Stomach smooth muscle (tissue), 2 donors: ENCODE measurements at regions not wholly inside any gene's neighbourhood (a gene's known extent, or its start where the extent isn't known, plus 50 kb on each side); places are given as distances from the start of the nearest gene placed in this dataset.
"Not testable (repeated sequence)": the region's sequence is repeated elsewhere in the genome, so short reads cannot be mapped to it uniquely, and the experiment has no call there.

Experiments
- H3K27ac ChIP-seq: one replicate; pipeline ENCODE4 v1.7.0; 2013; ENCODE audit warnings: mild to moderate bottlenecking, low read length, inconsistent platforms
- H3K27me3 ChIP-seq, 2 donors: one replicate each; pipeline ENCODE4 v1.7.0; 2013; ENCODE audit warnings: low read length in 2 of 2; ENCODE audit not compliant: insufficient read depth in 2 of 2, control insufficient read depth in 1 of 2
- H3K36me3 ChIP-seq, 2 donors: one replicate each; pipeline ENCODE4 v1.7.0; 2013; ENCODE audit warnings: low read length in 2 of 2; ENCODE audit not compliant: control insufficient read depth in 2 of 2, insufficient read depth in 2 of 2
- H3K4me1 ChIP-seq: one replicate; pipeline ENCODE4 v1.7.0; 2013; ENCODE audit warnings: low read length; ENCODE audit not compliant: control insufficient read depth, insufficient read depth
- H3K4me3 ChIP-seq, 2 donors: one replicate each; pipeline ENCODE4 v1.7.0; 2013; ENCODE audit warnings: low read length in 2 of 2
- H3K9ac ChIP-seq, 2 donors: one replicate each; pipeline ENCODE4 v1.7.0; 2013; ENCODE audit warnings: low read length in 2 of 2, mild to moderate bottlenecking in 1 of 2
- H3K9me3 ChIP-seq, 2 donors: one replicate each; pipeline ENCODE4 v1.7.0; 2013; ENCODE audit warnings: low read length in 2 of 2; ENCODE audit not compliant: control insufficient read depth in 2 of 2
- donor health status: healthy.
- donor health status: Pancreatic carcinoma.

- H3K9me3 ChIP-seq, result no peaks in the 10 kb centered on the region
- no peaks in the 10 kb centered on the region for H3K27me3 ChIP-seq
- no peak overlapping the region for H3K4me3 ChIP-seq
- H3K4me1 ChIP-seq, result no peaks in the 10 kb centered on the region
- H3K27ac ChIP-seq, result no peak overlapping the region
- H3K9ac ChIP-seq, result no peak overlapping the region
- H3K36me3 ChIP-seq, result no peaks in the 10 kb centered on the region
These were observed 68.0 kb downstream of the CBLN4 start for GRCh38 chr20:55937283-55937682.

GRCh38 chr20:55936209-55936595, 69.1 kb downstream of the CBLN4 start:
- Histone ChIP-seq H3K9ac (no peak overlapping the region), H3K27ac (no peak overlapping the region), H3K27me3 (no peaks in the 10 kb centered on the region), H3K9me3 (no peaks in the 10 kb centered on the region), H3K4me3 (no peak overlapping the region), H3K36me3 (no peaks in the 10 kb centered on the region), H3K4me1 (no peaks in the 10 kb centered on the region)

GRCh38 chr20:55935448-55936208, 69.7 kb downstream of the CBLN4 start:
- Histone ChIP-seq H3K36me3 (no peaks in the 10 kb centered on the region), H3K4me3 (no peak overlapping the region), H3K9ac (no peak overlapping the region), H3K9me3 (no peaks in the 10 kb centered on the region), H3K4me1 (no peaks in the 10 kb centered on the region), H3K27me3 (no peaks in the 10 kb centered on the region), H3K27ac (no peak overlapping the region)

- H3K4me3 ChIP-seq, result no peak overlapping the region
- H3K36me3 ChIP-seq, result no peaks in the 10 kb centered on the region
- H3K9me3 ChIP-seq, result no peaks in the 10 kb centered on the region
- H3K4me1 ChIP-seq, result no peaks in the 10 kb centered on the region
- H3K27ac ChIP-seq, result no peak overlapping the region
- no peak overlapping the region for H3K9ac ChIP-seq
- no peaks in the 10 kb centered on the region for H3K27me3 ChIP-seq
These were observed 71.2 kb downstream of the CBLN4 start for GRCh38 chr20:55934146-55934545.

- not testable (repeated sequence) for H3K9ac ChIP-seq, H3K4me1 ChIP-seq, H3K9me3 ChIP-seq, H3K36me3 ChIP-seq, H3K27ac ChIP-seq, H3K27me3 ChIP-seq, H3K4me3 ChIP-seq
These were observed 74.4 kb downstream of the CBLN4 start for GRCh38 chr20:55930876-55931275.

GRCh38 chr20:55928266-55928665, 77.1 kb downstream of the CBLN4 start:
- H3K9me3 ChIP-seq, result no peaks in the 10 kb centered on the region
- no peak overlapping the region for H3K4me3 ChIP-seq
- no peak overlapping the region for H3K27ac ChIP-seq
- H3K9ac ChIP-seq, result no peak overlapping the region
- H3K27me3 ChIP-seq, result no peaks in the 10 kb centered on the region
- H3K36me3 ChIP-seq, result no peaks in the 10 kb centered on the region
- no peaks in the 10 kb centered on the region for H3K4me1 ChIP-seq

GRCh38 chr20:55919956-55920355, 85.4 kb downstream of the CBLN4 start:
- Histone ChIP-seq H3K4me3 (no peak overlapping the region), H3K36me3 (no peaks in the 10 kb centered on the region), H3K9ac (no peak overlapping the region), H3K27me3 (no peaks in the 10 kb centered on the region), H3K9me3 (no peaks in the 10 kb centered on the region), H3K4me1 (no peaks in the 10 kb centered on the region), H3K27ac (no peak overlapping the region)

- H3K4me1 ChIP-seq, result no peaks in the 10 kb centered on the region
- no peak overlapping the region for H3K9ac ChIP-seq
- no peaks in the 10 kb centered on the region for H3K36me3 ChIP-seq
- no peaks in the 10 kb centered on the region for H3K27me3 ChIP-seq
- no peak overlapping the region for H3K27ac ChIP-seq
- no peak overlapping the region for H3K4me3 ChIP-seq
- H3K9me3 ChIP-seq, result no peaks in the 10 kb centered on the region
These were observed 86.0 kb downstream of the CBLN4 start for GRCh38 chr20:55919319-55919718.

GRCh38 chr20:55918471-55918870, 86.8 kb downstream of the CBLN4 start:
- no peak overlapping the region for H3K9ac ChIP-seq
- H3K27ac ChIP-seq, result no peak overlapping the region
- no peak overlapping the region for H3K4me3 ChIP-seq
- H3K27me3 ChIP-seq, result no peaks in the 10 kb centered on the region
- no peaks in the 10 kb centered on the region for H3K9me3 ChIP-seq
- no peaks in the 10 kb centered on the region for H3K4me1 ChIP-seq
- H3K36me3 ChIP-seq, result no peaks in the 10 kb centered on the region

- no peak overlapping the region for H3K9ac ChIP-seq
- no peak overlapping the region for H3K4me3 ChIP-seq
- no peaks in the 10 kb centered on the region for H3K36me3 ChIP-seq
- H3K4me1 ChIP-seq, result no peaks in the 10 kb centered on the region
- H3K9me3 ChIP-seq, result peaks cover 0 to under 1% of the 10 kb centered on the region in 2 donors
- no peaks in the 10 kb centered on the region for H3K27me3 ChIP-seq
- H3K27ac ChIP-seq, result no peak overlapping the region
These were observed 112.3 kb downstream of the CBLN4 start for GRCh38 chr20:55893031-55893430.

- no peak overlapping the region for H3K27ac ChIP-seq
- H3K36me3 ChIP-seq, result no peaks in the 10 kb centered on the region
- no peaks in the 10 kb centered on the region for H3K4me1 ChIP-seq
- no peak overlapping the region for H3K4me3 ChIP-seq
- no peaks in the 10 kb centered on the region for H3K9me3 ChIP-seq
- no peak overlapping the region for H3K9ac ChIP-seq
- no peaks in the 10 kb centered on the region for H3K27me3 ChIP-seq
These were observed 116.6 kb downstream of the CBLN4 start for GRCh38 chr20:55888685-55889084.
